ENCODE measurements at regions not wholly inside any gene's neighbourhood (a gene's known extent, or its start where the extent isn't known, plus 50 kb on each side); places are given as distances from the start of the nearest gene placed in this dataset.
"Not testable (repeated sequence)": the region's sequence is repeated elsewhere in the genome, so short reads cannot be mapped to it uniquely, and the experiment has no call there.

- no peak for TF ChIP-seq CTCF (IDR thresholded peaks at IDR 0.05; ENCODE audit: insufficient read depth, low read length, poor library complexity, severe bottlenecking)
- no peaks in the 10 kb centered on the region for H3K27me3 ChIP-seq (ENCODE audit: control insufficient read depth, insufficient read depth, low read length)
- DNase-seq (ENCODE audit: low read depth): peak; percentile 50
- H3K36me3 ChIP-seq (ENCODE audit: control insufficient read depth, insufficient read depth, low read length): no peaks in the 10 kb centered on the region
- H3K4me3 ChIP-seq (ENCODE audit: low read depth, low read length): peak overlapping the region; percentile 22
Measured at GRCh38 chr5:100647461-100648230, 112.5 kb downstream of the FAM174A start.

GRCh38 chr5:100654895-100655294 is 119.7 kb downstream of the FAM174A start:
- H3K27me3 ChIP-seq (ENCODE audit: control insufficient read depth, insufficient read depth, low read length): no peaks in the 10 kb centered on the region
- no peaks in the 10 kb centered on the region for H3K36me3 ChIP-seq (ENCODE audit: control insufficient read depth, insufficient read depth, low read length)
- TF ChIP-seq CTCF (IDR thresholded peaks at IDR 0.05; ENCODE audit: insufficient read depth, low read length, poor library complexity, severe bottlenecking): no peak
- no peak overlapping the region for H3K4me3 ChIP-seq (ENCODE audit: low read depth, low read length)
- DNase-seq (ENCODE audit: low read depth): no peak

- DNase-seq (ENCODE audit: low read depth); H3K36me3 ChIP-seq (ENCODE audit: control insufficient read depth, insufficient read depth, low read length); H3K4me3 ChIP-seq (ENCODE audit: low read depth, low read length); H3K27me3 ChIP-seq (ENCODE audit: control insufficient read depth, insufficient read depth, low read length): not testable (repeated sequence)
Measured at GRCh38 chr5:100656771-100657170, 121.6 kb downstream of the FAM174A start.

GRCh38 chr5:100659080-100659795 is 124.1 kb downstream of the FAM174A start:
- H3K36me3 ChIP-seq (ENCODE audit: control insufficient read depth, insufficient read depth, low read length): no peaks in the 10 kb centered on the region
- no peak for TF ChIP-seq CTCF (IDR thresholded peaks at IDR 0.05; ENCODE audit: insufficient read depth, low read length, poor library complexity, severe bottlenecking)
- no peak overlapping the region for H3K4me3 ChIP-seq (ENCODE audit: low read depth, low read length)

GRCh38 chr5:100664140-100664539 is 129.0 kb downstream of the FAM174A start:
- H3K4me3 ChIP-seq (ENCODE audit: low read depth, low read length): no peak overlapping the region
- no peaks in the 10 kb centered on the region for H3K36me3 ChIP-seq (ENCODE audit: control insufficient read depth, insufficient read depth, low read length)
- no peak for TF ChIP-seq CTCF (IDR thresholded peaks at IDR 0.05; ENCODE audit: insufficient read depth, low read length, poor library complexity, severe bottlenecking)
- no peaks in the 10 kb centered on the region for H3K27me3 ChIP-seq (ENCODE audit: control insufficient read depth, insufficient read depth, low read length)
- no peak for DNase-seq (ENCODE audit: low read depth)

More at GRCh38 chr5:100659080-100659795, 124.1 kb downstream of the FAM174A start:
- no peaks in the 10 kb centered on the region for H3K27me3 ChIP-seq (ENCODE audit: control insufficient read depth, insufficient read depth, low read length)
- no peak for DNase-seq (ENCODE audit: low read depth)

GRCh38 chr5:100667161-100667630 is 132.0 kb downstream of the FAM174A start:
- no peak for TF ChIP-seq CTCF (IDR thresholded peaks at IDR 0.05; ENCODE audit: insufficient read depth, low read length, poor library complexity, severe bottlenecking)
- Histone ChIP-seq H3K27me3 (ENCODE audit: control insufficient read depth, insufficient read depth, low read length) (no peaks in the 10 kb centered on the region), H3K4me3 (ENCODE audit: low read depth, low read length) (no peak overlapping the region), H3K36me3 (ENCODE audit: control insufficient read depth, insufficient read depth, low read length) (no peaks in the 10 kb centered on the region)
- no peak for DNase-seq (ENCODE audit: low read depth)

Data from kidney epithelial cell (primary cell).